ENCODE measurements at regions not wholly inside any gene's neighbourhood (a gene's known extent, or its start where the extent isn't known, plus 50 kb on each side); places are given as distances from the start of the nearest gene placed in this dataset.

DNA sequence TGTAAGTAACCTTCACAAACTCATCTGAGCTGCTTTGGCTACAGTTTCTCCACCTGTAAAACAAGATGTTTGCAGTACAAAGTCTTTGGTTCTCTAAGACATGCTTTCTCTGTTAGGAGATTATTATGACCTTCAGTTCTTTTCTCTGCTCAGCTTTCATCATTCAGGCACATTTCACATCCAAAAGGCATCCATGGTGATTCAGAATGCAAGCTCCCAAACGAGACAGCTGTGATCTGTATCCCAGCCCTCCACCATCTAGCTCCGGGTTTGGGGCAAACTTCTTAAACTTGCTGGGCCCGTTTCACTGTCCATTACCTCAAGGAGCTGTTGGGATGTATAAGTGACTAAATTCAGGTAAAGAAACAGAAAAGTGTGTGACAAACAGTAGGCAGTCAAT is 95.8 kb upstream of the COL1A2 start:
- Histone ChIP-seq H3K36me3 (no peaks in the 10 kb centered on the region), H3K9me3 (no peaks in the 10 kb centered on the region), H3K4me1 (no peaks in the 10 kb centered on the region), H3K27ac (no peak overlapping the region), H3K9ac (no peak overlapping the region), H3K4me2 (no peak overlapping the region), H4K20me1 (no peaks in the 10 kb centered on the region), H3K4me3 (no peak overlapping the region), H3K27me3 (no peaks in the 10 kb centered on the region)
- TF ChIP-seq Cebpa-rat (IDR thresholded peaks at IDR 0.05), result no peak

DNA sequence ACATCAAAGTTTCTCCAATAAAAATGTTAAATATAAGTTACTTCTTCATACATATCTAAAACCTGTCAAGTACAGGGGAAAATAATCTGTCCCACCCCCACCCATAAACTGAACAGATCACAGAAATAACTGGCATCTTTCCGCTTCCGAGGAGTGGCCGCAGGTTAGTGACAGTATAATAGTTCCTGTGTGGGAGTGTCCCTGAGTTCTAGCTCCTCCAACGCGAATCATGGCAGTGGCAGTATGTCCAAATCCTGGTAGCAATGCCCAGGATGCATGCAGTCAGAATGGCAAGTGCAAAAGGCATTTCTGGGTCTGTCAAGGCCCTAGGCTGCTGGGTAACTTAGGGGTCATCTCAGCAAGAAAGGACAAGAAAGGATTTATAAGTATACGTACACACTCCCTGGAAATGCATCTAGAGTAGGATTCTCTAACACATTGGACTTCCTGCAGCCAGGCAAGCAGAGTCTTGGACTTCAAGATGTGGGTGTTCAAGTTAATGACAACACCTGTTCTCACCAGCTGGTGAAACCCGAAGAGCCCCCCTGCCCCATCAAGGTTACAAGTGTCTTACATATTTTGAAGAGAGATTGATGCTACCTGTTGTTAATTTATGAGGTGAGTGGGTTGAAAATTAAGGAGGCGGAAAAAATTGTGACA is 94.4 kb upstream of the COL1A2 start:
- Histone ChIP-seq H3K4me3 (no peak overlapping the region), H3K4me1 (no peaks in the 10 kb centered on the region), H3K9ac (no peak overlapping the region), H3K4me2 (no peak overlapping the region), H3K27ac (no peak overlapping the region), H3K36me3 (no peaks in the 10 kb centered on the region), H4K20me1 (no peaks in the 10 kb centered on the region), H3K9me3 (no peaks in the 10 kb centered on the region), H3K27me3 (no peaks in the 10 kb centered on the region)
- no peak for TF ChIP-seq Cebpa-rat (IDR thresholded peaks at IDR 0.05)

GRCh38 chr7:94301024-94301586 is 93.6 kb upstream of the COL1A2 start:
- no peaks in the 10 kb centered on the region for H3K27me3 ChIP-seq
- H3K4me2 ChIP-seq, result no peak overlapping the region
- no peak for TF ChIP-seq Cebpa-rat (IDR thresholded peaks at IDR 0.05)
- H3K9me3 ChIP-seq, result no peaks in the 10 kb centered on the region
- H3K36me3 ChIP-seq, result no peaks in the 10 kb centered on the region
- H3K9ac ChIP-seq, result no peak overlapping the region
- H3K4me1 ChIP-seq, result no peaks in the 10 kb centered on the region
- H3K4me3 ChIP-seq, result no peak overlapping the region
- no peak overlapping the region for H3K27ac ChIP-seq
- no peaks in the 10 kb centered on the region for H4K20me1 ChIP-seq

GRCh38 chr7:94303118-94303517 is 91.6 kb upstream of the COL1A2 start:
- H3K27ac ChIP-seq, result no peak overlapping the region
- H3K27me3 ChIP-seq, result no peaks in the 10 kb centered on the region
- H3K9me3 ChIP-seq, result no peaks in the 10 kb centered on the region
- H3K36me3 ChIP-seq, result no peaks in the 10 kb centered on the region
- H3K4me3 ChIP-seq, result no peak overlapping the region
- H3K4me2 ChIP-seq, result no peak overlapping the region
- H3K4me1 ChIP-seq, result no peaks in the 10 kb centered on the region
- no peak overlapping the region for H3K9ac ChIP-seq
- no peaks in the 10 kb centered on the region for H4K20me1 ChIP-seq
- TF ChIP-seq Cebpa-rat (IDR thresholded peaks at IDR 0.05), result no peak

GRCh38 chr7:94303695-94304094 is 91.0 kb upstream of the COL1A2 start:
- H3K27me3 ChIP-seq, result no peaks in the 10 kb centered on the region
- no peaks in the 10 kb centered on the region for H3K36me3 ChIP-seq
- H3K4me3 ChIP-seq, result no peak overlapping the region
- H4K20me1 ChIP-seq, result no peaks in the 10 kb centered on the region
- no peak overlapping the region for H3K4me2 ChIP-seq
- no peaks in the 10 kb centered on the region for H3K9me3 ChIP-seq
- H3K9ac ChIP-seq, result no peak overlapping the region
- no peak overlapping the region for H3K27ac ChIP-seq
- no peak for TF ChIP-seq Cebpa-rat (IDR thresholded peaks at IDR 0.05)
- no peaks in the 10 kb centered on the region for H3K4me1 ChIP-seq

DNA sequence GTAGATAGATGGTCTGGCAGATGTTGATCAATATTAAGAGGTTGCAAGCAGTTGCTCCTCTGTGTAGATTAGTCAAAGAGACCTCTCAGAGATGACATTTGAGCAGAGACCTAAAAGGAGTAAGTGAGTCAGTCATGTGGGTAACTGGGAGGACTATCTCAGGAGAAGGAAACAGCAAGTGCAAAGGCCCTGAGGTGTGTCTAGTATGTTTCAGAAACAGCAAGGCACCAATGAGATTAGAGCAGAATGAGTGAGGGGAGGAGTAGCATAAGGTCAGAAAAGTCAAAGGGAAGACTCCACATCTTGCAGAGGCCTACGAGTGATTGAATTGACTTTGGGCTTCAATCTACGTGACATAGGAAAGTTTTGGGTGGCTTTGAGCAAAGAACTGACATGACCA is 89.8 kb upstream of the COL1A2 start:
- Histone ChIP-seq H3K4me1 (no peaks in the 10 kb centered on the region), H3K9me3 (no peaks in the 10 kb centered on the region), H3K36me3 (no peaks in the 10 kb centered on the region), H3K27ac (no peak overlapping the region), H3K27me3 (no peaks in the 10 kb centered on the region), H3K4me3 (no peak overlapping the region), H4K20me1 (no peaks in the 10 kb centered on the region), H3K4me2 (no peak overlapping the region), H3K9ac (no peak overlapping the region)
- no peak for TF ChIP-seq Cebpa-rat (IDR thresholded peaks at IDR 0.05)

DNA sequence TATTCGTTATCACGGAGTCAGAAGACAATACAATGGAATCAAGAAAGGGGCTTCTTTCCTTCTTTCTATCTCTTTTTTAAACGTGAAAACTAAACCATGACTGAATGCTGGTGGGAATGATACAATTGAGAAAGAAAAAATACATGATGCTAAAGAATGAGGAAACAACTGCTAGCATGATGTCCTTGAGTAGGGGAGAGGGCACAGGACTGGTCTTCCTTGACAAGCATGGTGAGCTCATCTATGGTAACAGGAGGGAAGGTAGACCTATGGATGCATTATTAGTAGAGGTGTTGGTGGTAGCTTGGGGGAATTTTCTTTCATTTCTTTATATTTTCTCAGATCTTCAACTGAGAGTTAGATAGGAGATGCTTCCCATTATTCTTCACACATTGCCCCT is 88.9 kb upstream of the COL1A2 start:
- Histone ChIP-seq H3K9me3 (no peaks in the 10 kb centered on the region), H3K4me3 (no peak overlapping the region), H4K20me1 (no peaks in the 10 kb centered on the region), H3K4me1 (no peaks in the 10 kb centered on the region), H3K4me2 (no peak overlapping the region), H3K27ac (no peak overlapping the region), H3K36me3 (no peaks in the 10 kb centered on the region), H3K27me3 (no peaks in the 10 kb centered on the region), H3K9ac (no peak overlapping the region)
- no peak for TF ChIP-seq Cebpa-rat (IDR thresholded peaks at IDR 0.05)

DNA sequence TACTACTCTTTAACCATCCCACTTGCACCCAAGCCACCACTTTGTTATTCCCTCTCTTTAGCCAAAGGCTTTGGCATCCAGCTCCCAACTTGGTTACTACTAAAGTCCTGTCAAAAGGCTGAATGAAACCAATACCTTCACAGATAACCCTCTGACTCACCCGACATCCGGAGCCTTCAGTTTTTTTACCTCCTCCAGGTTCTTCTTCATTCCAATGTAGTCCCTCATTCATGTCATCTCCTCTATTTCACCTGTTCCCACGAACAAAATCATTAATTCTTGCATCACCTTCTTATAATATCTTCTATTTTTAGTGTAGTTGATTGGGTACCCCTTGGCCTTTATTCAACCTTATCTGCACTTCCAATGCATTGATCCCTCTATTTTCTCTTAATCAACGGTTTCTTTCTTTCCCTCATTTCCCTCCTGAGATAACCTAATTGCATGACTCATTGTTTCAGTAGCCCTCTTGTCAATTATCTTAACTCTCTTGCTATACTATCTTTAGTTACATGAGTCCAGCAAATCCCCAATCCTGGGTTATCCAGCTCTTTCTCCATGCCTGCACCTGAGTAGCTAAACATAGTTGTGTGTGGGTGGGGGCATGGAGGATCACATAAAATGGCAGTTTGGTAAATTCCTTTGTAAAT is 87.2 kb upstream of the COL1A2 start:
- Histone ChIP-seq H3K9ac (no peak overlapping the region), H3K27ac (no peak overlapping the region), H3K27me3 (no peaks in the 10 kb centered on the region), H3K4me1 (no peaks in the 10 kb centered on the region), H4K20me1 (no peaks in the 10 kb centered on the region), H3K4me3 (no peak overlapping the region), H3K4me2 (no peak overlapping the region), H3K36me3 (no peaks in the 10 kb centered on the region), H3K9me3 (no peaks in the 10 kb centered on the region)
- no peak for TF ChIP-seq Cebpa-rat (IDR thresholded peaks at IDR 0.05)

DNA sequence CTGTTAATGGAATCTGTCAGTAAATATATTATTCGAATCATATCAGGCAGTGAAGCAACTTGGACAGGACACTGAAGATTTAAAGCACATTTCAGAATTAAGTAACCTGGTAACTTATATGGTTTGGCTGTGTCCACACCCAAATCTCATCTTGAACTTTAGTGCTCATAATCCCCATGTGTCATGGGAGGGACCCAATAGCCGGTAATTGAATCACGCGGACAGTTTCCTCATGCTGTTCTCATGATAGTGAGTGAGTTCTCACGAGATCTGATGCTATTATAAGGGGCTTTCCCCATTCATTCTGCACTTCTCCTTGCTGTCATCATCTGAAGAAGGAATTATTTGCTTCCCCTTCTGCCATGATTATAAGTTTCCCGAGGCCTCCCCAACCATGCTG is 83.2 kb upstream of the COL1A2 start:
- Histone ChIP-seq H3K4me3 (no peak overlapping the region), H3K4me2 (no peak overlapping the region), H3K27me3 (no peaks in the 10 kb centered on the region), H3K9me3 (no peaks in the 10 kb centered on the region), H4K20me1 (no peaks in the 10 kb centered on the region), H3K36me3 (no peaks in the 10 kb centered on the region), H3K4me1 (no peaks in the 10 kb centered on the region), H3K27ac (no peak overlapping the region), H3K9ac (no peak overlapping the region)
- no peak for TF ChIP-seq Cebpa-rat (IDR thresholded peaks at IDR 0.05)

DNA sequence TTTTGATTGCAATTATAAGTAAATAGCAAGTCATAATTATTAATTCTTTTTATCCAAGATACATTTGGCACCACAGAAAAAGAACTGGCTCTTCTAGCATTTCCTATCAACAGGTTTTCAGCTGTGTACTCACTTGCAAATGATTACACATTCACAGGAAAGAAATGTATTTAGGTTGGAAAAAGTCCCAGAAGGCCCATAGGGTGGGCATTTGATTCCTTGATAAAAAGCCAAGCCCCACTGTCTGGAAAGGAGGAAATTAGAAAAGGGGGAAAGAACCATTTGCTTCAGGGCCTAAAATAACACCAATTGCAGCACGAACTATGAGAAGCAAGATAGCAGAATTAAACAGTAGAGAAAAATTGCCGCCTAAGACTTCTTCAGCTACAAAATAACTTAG is 80.8 kb upstream of the COL1A2 start:
- no peaks in the 10 kb centered on the region for H3K9me3 ChIP-seq
- H3K27ac ChIP-seq, result no peak overlapping the region
- H3K27me3 ChIP-seq, result no peaks in the 10 kb centered on the region
- TF ChIP-seq Cebpa-rat (IDR thresholded peaks at IDR 0.05), result no peak
- H3K4me2 ChIP-seq, result no peak overlapping the region
- no peak overlapping the region for H3K4me3 ChIP-seq
- no peaks in the 10 kb centered on the region for H3K4me1 ChIP-seq
- no peak overlapping the region for H3K9ac ChIP-seq
- no peaks in the 10 kb centered on the region for H4K20me1 ChIP-seq
- H3K36me3 ChIP-seq, result no peaks in the 10 kb centered on the region

Data from BLaER1 (cell line).